ENCODE measurements at regions not wholly inside any gene's neighbourhood (a gene's known extent, or its start where the extent isn't known, plus 50 kb on each side); places are given as distances from the start of the nearest gene placed in this dataset.
A peak's percentile ranks its signal among the peaks of the same experiment; 100 is the strongest.

- no peak for TF ChIP-seq CTCF (conservative IDR thresholded peaks at IDR 0.05; ENCODE audit: low read depth, low read length)
- H3K4me3 ChIP-seq (ENCODE audit: low read length), result no peak overlapping the region
- DNase-seq (ENCODE audit: low read depth), result no peak
These were observed 185.2 kb upstream of the ZNF385D start for GRCh38 chr3:21936207-21936606.

- no peak for DNase-seq (ENCODE audit: low read depth)
- no peak for TF ChIP-seq CTCF (conservative IDR thresholded peaks at IDR 0.05; ENCODE audit: low read depth, low read length)
- H3K4me3 ChIP-seq (ENCODE audit: low read length), result no peak overlapping the region
These were observed 187.3 kb upstream of the ZNF385D start for GRCh38 chr3:21938267-21938681.

GRCh38 chr3:21942328-21942727, 191.3 kb upstream of the ZNF385D start:
- TF ChIP-seq CTCF (conservative IDR thresholded peaks at IDR 0.05; ENCODE audit: low read depth, low read length), result no peak
- DNase-seq (ENCODE audit: low read depth), result peak; percentile 64

GRCh38 chr3:21944251-21944650, 193.2 kb upstream of the ZNF385D start:
- TF ChIP-seq CTCF (conservative IDR thresholded peaks at IDR 0.05; ENCODE audit: low read depth, low read length), result no peak
- peak overlapping the region; percentile 46 for H3K4me3 ChIP-seq (ENCODE audit: low read length)
- peak; percentile 93 for DNase-seq (ENCODE audit: low read depth)

More at GRCh38 chr3:21942328-21942727, 191.3 kb upstream of the ZNF385D start:
- H3K4me3 ChIP-seq (ENCODE audit: low read length), result peak overlapping the region; percentile 46

GRCh38 chr3:21952856-21953255, 201.8 kb upstream of the ZNF385D start:
- no peak for DNase-seq (ENCODE audit: low read depth)
- no peak overlapping the region for H3K4me3 ChIP-seq (ENCODE audit: low read length)
- TF ChIP-seq CTCF (conservative IDR thresholded peaks at IDR 0.05; ENCODE audit: low read depth, low read length), result no peak

- TF ChIP-seq CTCF (conservative IDR thresholded peaks at IDR 0.05; ENCODE audit: low read depth, low read length), result no peak
- no peak for DNase-seq (ENCODE audit: low read depth)
- H3K4me3 ChIP-seq (ENCODE audit: low read length), result no peak overlapping the region
These were observed 203.7 kb upstream of the ZNF385D start for GRCh38 chr3:21954709-21955108.

GRCh38 chr3:21955406-21955805, 204.4 kb upstream of the ZNF385D start:
- no peak for TF ChIP-seq CTCF (conservative IDR thresholded peaks at IDR 0.05; ENCODE audit: low read depth, low read length)
- no peak overlapping the region for H3K4me3 ChIP-seq (ENCODE audit: low read length)
- no peak for DNase-seq (ENCODE audit: low read depth)
